ENCODE measurements at regions not wholly inside any gene's neighbourhood (a gene's known extent, or its start where the extent isn't known, plus 50 kb on each side); places are given as distances from the start of the nearest gene placed in this dataset.

- 70 to 80% methylated on average over 1 of the region's 1 CpG for WGBS, 2 donors
- H3K4me3 ChIP-seq (ENCODE audit: low read depth, poor library complexity, severe bottlenecking): no peak overlapping the region
- no peak for DNase-seq (ENCODE audit: low spot score in 2 of 2)
- TF ChIP-seq POLR2A (IDR thresholded peaks at IDR 0.05): no peak
- TF ChIP-seq CTCF (IDR thresholded peaks at IDR 0.05): no peak
- intact Hi-C loops (cut with DNase I; ENCODE audit: low total_unique reads): no loop called here
Measured at GRCh38 chr14:86989285-86989684, 1003.7 kb downstream of the GALC start.

- TF ChIP-seq CTCF (IDR thresholded peaks at IDR 0.05) (no peak), POLR2A (IDR thresholded peaks at IDR 0.05) (no peak)
- intact Hi-C loops (cut with DNase I; ENCODE audit: low total_unique reads): no loop called here
- DNase-seq (ENCODE audit: low spot score in 2 of 2): no peak
- H3K4me3 ChIP-seq (ENCODE audit: low read depth, poor library complexity, severe bottlenecking): no peak overlapping the region
- 82 to 91% methylated on average over 3 of the region's 3 CpGs for WGBS, 2 donors
Measured at GRCh38 chr14:86987966-86988365, 1005.0 kb downstream of the GALC start.

DNA sequence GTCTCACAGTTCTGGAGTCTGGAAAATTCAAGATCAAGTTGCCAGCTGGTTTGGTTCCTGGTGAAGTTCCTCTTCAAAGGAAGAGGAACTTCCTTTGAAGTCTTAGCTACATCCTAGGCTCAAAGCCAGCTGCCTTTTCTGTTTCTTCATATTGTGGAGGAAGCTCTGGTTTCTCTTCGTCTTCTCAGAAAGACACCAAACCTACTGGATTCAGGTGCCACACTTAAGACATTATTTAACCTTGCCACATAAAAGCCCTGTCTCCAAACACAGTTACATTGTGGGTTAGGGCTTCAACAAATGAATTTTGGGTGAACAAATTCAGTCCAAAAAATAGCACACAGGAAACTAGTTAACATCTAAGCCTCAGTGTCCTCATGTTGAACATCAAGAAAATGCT lies 1019.8 kb downstream of the GALC start:
- no peak for DNase-seq (ENCODE audit: low spot score in 2 of 2)
- intact Hi-C loops (cut with DNase I; ENCODE audit: low total_unique reads): no loop called here
- TF ChIP-seq CTCF (IDR thresholded peaks at IDR 0.05) (no peak), POLR2A (IDR thresholded peaks at IDR 0.05) (no peak)
- H3K4me3 ChIP-seq (ENCODE audit: low read depth, poor library complexity, severe bottlenecking): no peak overlapping the region
- WGBS, 2 donors: 31 to 40% methylated on average over 1 of the region's 1 CpG

DNA sequence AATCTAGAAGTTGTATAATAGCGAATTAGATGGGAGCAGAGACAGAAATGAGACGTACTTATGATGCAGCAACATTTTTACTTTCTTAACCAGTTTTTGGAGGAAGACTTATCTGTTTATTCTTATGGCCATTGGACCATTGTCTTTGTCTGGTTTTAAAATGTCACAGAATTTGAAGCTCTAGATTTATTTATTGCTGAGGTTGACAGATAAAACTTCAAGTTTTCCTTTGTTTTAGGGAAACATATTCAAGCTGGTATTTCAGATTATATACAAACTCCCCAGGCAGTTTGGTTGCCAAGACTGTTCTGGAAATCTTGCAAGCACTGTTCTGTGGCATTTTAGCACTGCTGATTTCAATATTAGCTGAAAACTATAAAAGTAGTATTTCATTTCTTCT lies 1021.7 kb downstream of the GALC start:
- no peak for TF ChIP-seq POLR2A (IDR thresholded peaks at IDR 0.05)
- no peak for TF ChIP-seq CTCF (IDR thresholded peaks at IDR 0.05)

GRCh38 chr14:86961106-86961716 lies 1031.8 kb downstream of the GALC start:
- no peak for DNase-seq (ENCODE audit: low spot score in 2 of 2)
- no peak for TF ChIP-seq CTCF (IDR thresholded peaks at IDR 0.05)
- no peak for TF ChIP-seq POLR2A (IDR thresholded peaks at IDR 0.05)
- no peak overlapping the region for H3K4me3 ChIP-seq (ENCODE audit: low read depth, poor library complexity, severe bottlenecking)
- intact Hi-C loops (cut with DNase I; ENCODE audit: low total_unique reads): no loop called here
- WGBS, 2 donors: 63 to 80% methylated on average over 2 of the region's 2 CpGs

More for the DNA sequence above, 1021.7 kb downstream of the GALC start:
- intact Hi-C loops (cut with DNase I; ENCODE audit: low total_unique reads): no loop called here
- DNase-seq (ENCODE audit: low spot score in 2 of 2): no peak
- 75 to 83% methylated on average over 2 of the region's 2 CpGs for WGBS, 2 donors
- no peak overlapping the region for H3K4me3 ChIP-seq (ENCODE audit: low read depth, poor library complexity, severe bottlenecking)

GRCh38 chr14:86955771-86956354 lies 1037.1 kb downstream of the GALC start:
- WGBS, 2 donors: 72 to 74% methylated on average over 5 of the region's 5 CpGs
- TF ChIP-seq CTCF (IDR thresholded peaks at IDR 0.05) (no peak), POLR2A (IDR thresholded peaks at IDR 0.05) (no peak)
- no peak overlapping the region for H3K4me3 ChIP-seq (ENCODE audit: low read depth, poor library complexity, severe bottlenecking)
- intact Hi-C loops (cut with DNase I; ENCODE audit: low total_unique reads): no loop called here
- DNase-seq (ENCODE audit: low spot score in 2 of 2): no peak
